ENCODE measurements at regions not wholly inside any gene's neighbourhood (a gene's known extent, or its start where the extent isn't known, plus 50 kb on each side); places are given as distances from the start of the nearest gene placed in this dataset.

- no peak overlapping the region for H3K4me3 ChIP-seq (replicated peaks; ENCODE audit: low read depth, low read length)
- no peak for TF ChIP-seq CTCF (IDR thresholded peaks at IDR 0.05; ENCODE audit: low read depth, low read length, missing control alignments)
- DNase-seq (ENCODE audit: extremely low read depth, low read depth), result no peak
These were observed 413.7 kb downstream of the SETD4 start for GRCh38 chr21:35646606-35647005.

- TF ChIP-seq CTCF (IDR thresholded peaks at IDR 0.05; ENCODE audit: low read depth, low read length, missing control alignments), result no peak
- no peak overlapping the region for H3K4me3 ChIP-seq (replicated peaks; ENCODE audit: low read depth, low read length)
- DNase-seq (ENCODE audit: extremely low read depth, low read depth), result no peak
These were observed 414.3 kb downstream of the SETD4 start for GRCh38 chr21:35645991-35646390.

GRCh38 chr21:35644523-35644922 is 415.8 kb downstream of the SETD4 start:
- TF ChIP-seq CTCF (IDR thresholded peaks at IDR 0.05; ENCODE audit: low read depth, low read length, missing control alignments), result no peak
- DNase-seq (ENCODE audit: extremely low read depth, low read depth), result no peak
- no peak overlapping the region for H3K4me3 ChIP-seq (replicated peaks; ENCODE audit: low read depth, low read length)

- no peak overlapping the region for H3K4me3 ChIP-seq (replicated peaks; ENCODE audit: low read depth, low read length)
- DNase-seq (ENCODE audit: extremely low read depth, low read depth), result no peak
- TF ChIP-seq CTCF (IDR thresholded peaks at IDR 0.05; ENCODE audit: low read depth, low read length, missing control alignments), result no peak
These were observed 417.1 kb downstream of the SETD4 start for GRCh38 chr21:35643176-35643575.

- no peak overlapping the region for H3K4me3 ChIP-seq (replicated peaks; ENCODE audit: low read depth, low read length)
- TF ChIP-seq CTCF (IDR thresholded peaks at IDR 0.05; ENCODE audit: low read depth, low read length, missing control alignments), result no peak
- no peak for DNase-seq (ENCODE audit: extremely low read depth, low read depth)
These were observed 418.9 kb downstream of the SETD4 start for GRCh38 chr21:35641271-35642016.

GRCh38 chr21:35637431-35637830 is 422.9 kb downstream of the SETD4 start:
- H3K4me3 ChIP-seq (replicated peaks; ENCODE audit: low read depth, low read length), result no peak overlapping the region
- no peak for DNase-seq (ENCODE audit: extremely low read depth, low read depth)
- TF ChIP-seq CTCF (IDR thresholded peaks at IDR 0.05; ENCODE audit: low read depth, low read length, missing control alignments), result no peak

- DNase-seq (ENCODE audit: extremely low read depth, low read depth), result no peak
- no peak for TF ChIP-seq CTCF (IDR thresholded peaks at IDR 0.05; ENCODE audit: low read depth, low read length, missing control alignments)
These were observed 424.3 kb downstream of the SETD4 start for GRCh38 chr21:35635994-35636393.

More at GRCh38 chr21:35635994-35636393, 424.3 kb downstream of the SETD4 start:
- H3K4me3 ChIP-seq (replicated peaks; ENCODE audit: low read depth, low read length), result no peak overlapping the region

Data from HFF-Myc (cell line).